ENCODE measurements at regions not wholly inside any gene's neighbourhood (a gene's known extent, or its start where the extent isn't known, plus 50 kb on each side); places are given as distances from the start of the nearest gene placed in this dataset.
A peak's percentile ranks its signal among the peaks of the same experiment; 100 is the strongest.

DNA sequence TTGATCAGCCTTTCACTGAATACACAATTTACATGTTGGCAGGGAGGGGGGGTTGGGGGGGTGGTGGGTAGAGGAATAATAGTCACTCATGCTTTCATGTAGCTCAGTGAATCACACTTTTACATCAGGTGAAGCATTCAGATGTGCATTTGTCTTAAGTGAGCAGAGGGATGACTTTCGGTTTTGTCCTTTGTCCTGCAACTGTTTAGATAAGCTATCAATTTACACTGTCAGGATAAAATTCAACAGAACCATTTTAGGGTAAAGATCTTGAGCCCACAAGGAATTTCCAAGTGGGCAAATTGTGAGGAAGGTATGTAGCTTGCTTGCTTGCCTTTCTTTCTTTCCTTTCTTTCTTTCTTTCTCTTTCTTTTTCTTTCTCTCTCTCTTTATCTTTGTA lies 576.2 kb downstream of the MTRR start:
- Histone ChIP-seq H3K27me3 (no peaks in the 10 kb centered on the region), H3K9me3 (no peaks in the 10 kb centered on the region), H3K36me3 (no peaks in the 10 kb centered on the region), H3K4me1 (no peaks in the 10 kb centered on the region), H3K4me3 (ENCODE audit: low read depth, low read length) (no peak overlapping the region)
- DNase-seq: no peak
- TF ChIP-seq, protein P1, sequence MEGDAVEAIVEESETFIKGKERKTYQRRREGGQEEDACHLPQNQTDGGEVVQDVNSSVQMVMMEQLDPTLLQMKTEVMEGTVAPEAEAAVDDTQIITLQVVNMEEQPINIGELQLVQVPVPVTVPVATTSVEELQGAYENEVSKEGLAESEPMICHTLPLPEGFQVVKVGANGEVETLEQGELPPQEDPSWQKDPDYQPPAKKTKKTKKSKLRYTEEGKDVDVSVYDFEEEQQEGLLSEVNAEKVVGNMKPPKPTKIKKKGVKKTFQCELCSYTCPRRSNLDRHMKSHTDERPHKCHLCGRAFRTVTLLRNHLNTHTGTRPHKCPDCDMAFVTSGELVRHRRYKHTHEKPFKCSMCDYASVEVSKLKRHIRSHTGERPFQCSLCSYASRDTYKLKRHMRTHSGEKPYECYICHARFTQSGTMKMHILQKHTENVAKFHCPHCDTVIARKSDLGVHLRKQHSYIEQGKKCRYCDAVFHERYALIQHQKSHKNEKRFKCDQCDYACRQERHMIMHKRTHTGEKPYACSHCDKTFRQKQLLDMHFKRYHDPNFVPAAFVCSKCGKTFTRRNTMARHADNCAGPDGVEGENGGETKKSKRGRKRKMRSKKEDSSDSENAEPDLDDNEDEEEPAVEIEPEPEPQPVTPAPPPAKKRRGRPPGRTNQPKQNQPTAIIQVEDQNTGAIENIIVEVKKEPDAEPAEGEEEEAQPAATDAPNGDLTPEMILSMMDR (IDR thresholded peaks at IDR 0.05; ENCODE audit: low read depth, low read length): no peak

DNA sequence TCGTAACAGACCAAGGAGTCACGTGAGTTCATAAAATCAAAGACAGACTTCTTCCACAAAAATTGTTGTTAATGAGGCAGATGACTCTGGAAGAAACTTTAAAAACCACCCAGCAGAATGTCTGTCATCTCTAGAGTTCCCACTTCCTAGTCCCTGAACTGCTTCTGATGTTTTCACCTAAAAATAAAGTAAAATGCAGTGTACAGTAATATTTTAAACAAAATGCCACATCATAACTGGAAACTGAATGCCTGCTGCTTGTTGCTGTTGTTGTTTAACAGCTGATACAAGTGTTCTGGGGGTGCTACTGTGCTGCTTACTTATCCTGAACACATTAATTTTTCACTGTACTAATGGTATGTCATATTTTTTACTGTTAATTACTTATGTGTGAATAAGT lies 577.2 kb downstream of the MTRR start:
- no peak overlapping the region for H3K4me3 ChIP-seq (ENCODE audit: low read depth, low read length)
- H3K9me3 ChIP-seq: no peaks in the 10 kb centered on the region
- TF ChIP-seq, protein P1 (IDR thresholded peaks at IDR 0.05; ENCODE audit: low read depth, low read length): no peak
- H3K27me3 ChIP-seq: no peaks in the 10 kb centered on the region
- no peak for DNase-seq
- H3K36me3 ChIP-seq: no peaks in the 10 kb centered on the region
- H3K4me1 ChIP-seq: no peaks in the 10 kb centered on the region

DNA sequence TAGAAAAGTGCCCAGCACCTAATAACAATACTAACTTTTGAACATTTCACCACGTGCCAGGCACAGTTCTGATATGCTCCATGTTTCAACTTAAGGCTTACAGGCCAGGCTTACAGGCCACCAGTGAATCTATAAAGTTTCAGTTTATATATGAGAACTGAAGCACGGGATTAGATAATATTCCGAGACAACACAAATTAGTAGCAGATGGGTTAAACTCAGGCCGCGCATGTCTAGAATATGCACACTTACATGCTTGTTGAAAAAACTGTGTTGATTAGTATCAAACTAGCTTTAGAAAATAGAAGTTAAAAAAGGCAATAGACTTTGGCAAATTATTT lies 587.9 kb downstream of the MTRR start:
- H3K4me1 ChIP-seq: peaks cover 5% of the 10 kb centered on the region
- TF ChIP-seq, protein P1 (IDR thresholded peaks at IDR 0.05; ENCODE audit: low read depth, low read length): no peak
- DNase-seq: no peak
- H3K4me3 ChIP-seq (ENCODE audit: low read depth, low read length): peak overlapping the region; percentile 88
- no peaks in the 10 kb centered on the region for H3K27me3 ChIP-seq
- H3K36me3 ChIP-seq: peaks cover 15% of the 10 kb centered on the region
- H3K9me3 ChIP-seq: no peaks in the 10 kb centered on the region

DNA sequence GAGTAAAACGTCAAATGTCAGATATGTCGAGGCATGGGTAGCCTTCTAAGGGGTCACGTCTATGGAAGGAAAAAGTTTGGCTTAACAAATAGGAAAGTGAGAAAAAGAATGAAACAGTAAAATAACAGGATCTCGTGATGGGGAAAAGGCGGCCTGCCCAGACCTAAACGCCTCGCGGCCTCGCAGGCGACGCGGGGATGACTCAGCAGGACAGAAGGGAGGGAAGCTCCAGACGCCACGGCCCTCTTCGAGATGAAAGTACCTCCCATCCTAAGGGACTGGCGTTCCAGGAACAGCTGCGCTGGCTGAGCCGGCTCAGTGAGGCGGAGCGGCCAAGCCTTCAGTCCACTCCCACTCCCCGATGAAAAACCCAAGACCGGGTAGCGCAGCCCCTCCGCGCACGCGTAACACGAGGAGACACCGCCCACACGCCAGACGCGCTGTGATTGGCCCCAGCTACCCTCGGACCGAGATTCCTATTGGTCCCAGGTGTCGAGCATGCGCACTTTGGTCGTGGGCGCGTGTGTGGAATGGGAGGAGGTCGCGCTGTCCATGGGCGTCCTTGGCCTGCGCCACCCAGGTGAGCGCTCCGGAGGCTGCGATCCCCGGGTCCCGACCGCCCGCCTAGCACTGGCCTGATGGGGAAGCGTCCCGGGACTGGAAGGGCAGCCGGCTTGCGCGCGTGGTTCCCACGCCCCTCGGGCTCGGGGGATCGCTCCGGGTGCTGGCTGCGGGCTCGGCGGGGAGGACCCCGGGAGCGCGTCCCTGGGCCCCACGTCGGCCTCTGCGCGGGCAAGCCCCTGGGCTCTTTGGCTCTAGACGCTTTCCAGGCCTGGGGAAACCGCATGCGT lies 588.5 kb downstream of the MTRR start:
- H3K4me1 ChIP-seq: peaks cover 5% of the 10 kb centered on the region
- DNase-seq: peak; percentile 98

DNA sequence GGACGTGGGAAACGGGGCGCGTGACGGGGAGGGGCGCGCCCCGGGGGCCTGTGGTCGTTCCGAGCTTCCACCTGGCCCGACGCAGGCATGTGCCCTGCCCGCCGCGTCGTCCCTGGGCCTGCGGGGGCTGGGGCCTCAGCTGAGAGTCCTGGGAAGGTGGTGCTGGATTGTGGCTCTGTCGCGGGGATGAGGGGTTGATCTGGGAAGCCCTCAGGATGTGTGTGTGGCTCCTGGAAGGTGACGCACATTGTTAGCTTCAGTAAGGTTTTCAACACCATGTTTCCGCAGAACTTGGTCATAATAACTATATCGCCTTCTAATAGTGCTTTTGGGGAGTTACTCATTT lies 589.1 kb downstream of the MTRR start:
- Histone ChIP-seq H3K36me3 (peaks cover 18% of the 10 kb centered on the region), H3K4me1 (peaks cover 5% of the 10 kb centered on the region), H3K4me3 (ENCODE audit: low read depth, low read length) (peak overlapping the region; percentile 88), H3K27me3 (no peaks in the 10 kb centered on the region), H3K9me3 (no peaks in the 10 kb centered on the region)
- peak; percentile 29 for DNase-seq
- TF ChIP-seq, protein P1 (IDR thresholded peaks at IDR 0.05; ENCODE audit: low read depth, low read length): no peak

More for the DNA sequence above, 588.5 kb downstream of the MTRR start:
- TF ChIP-seq, protein P1 (IDR thresholded peaks at IDR 0.05; ENCODE audit: low read depth, low read length): no peak
- H3K4me3 ChIP-seq (ENCODE audit: low read depth, low read length): peak overlapping the region; percentile 88
- H3K36me3 ChIP-seq: peaks cover 18% of the 10 kb centered on the region
- no peaks in the 10 kb centered on the region for H3K9me3 ChIP-seq
- no peaks in the 10 kb centered on the region for H3K27me3 ChIP-seq

DNA sequence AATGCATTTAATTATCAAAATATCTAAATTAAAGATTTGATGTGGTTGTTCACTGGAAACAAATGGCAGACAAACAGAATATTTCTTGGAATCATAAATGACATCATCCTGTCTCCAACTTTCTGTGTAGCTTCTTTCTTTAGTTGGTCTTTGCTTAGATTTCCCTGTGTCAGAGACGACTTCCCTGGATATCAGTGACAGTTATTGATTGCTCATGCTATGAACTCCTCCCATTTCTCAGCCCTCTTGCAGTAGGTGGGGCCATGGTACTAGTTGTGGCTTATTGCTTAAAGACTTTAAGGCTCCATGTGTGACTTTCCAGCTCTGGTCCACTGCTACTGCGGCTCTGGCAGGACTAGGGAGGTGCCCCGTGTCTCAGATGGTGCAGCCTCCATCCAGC lies 592.6 kb downstream of the MTRR start:
- H3K9me3 ChIP-seq: no peaks in the 10 kb centered on the region
- no peaks in the 10 kb centered on the region for H3K27me3 ChIP-seq
- no peak for DNase-seq
- H3K36me3 ChIP-seq: peaks cover 18% of the 10 kb centered on the region
- peaks cover 5% of the 10 kb centered on the region for H3K4me1 ChIP-seq
- TF ChIP-seq, protein P1 (IDR thresholded peaks at IDR 0.05; ENCODE audit: low read depth, low read length): no peak
- no peak overlapping the region for H3K4me3 ChIP-seq (ENCODE audit: low read depth, low read length)
